HG03575 (cell line): ENCODE measurements at regions not wholly inside any gene's neighbourhood (a gene's known extent, or its start where the extent isn't known, plus 50 kb on each side); places are given as distances from the start of the nearest gene placed in this dataset.
"Not testable (repeated sequence)": the region's sequence is repeated elsewhere in the genome, so short reads cannot be mapped to it uniquely, and the experiment has no call there.

Source experiments
- ATAC-seq: cut with Tn5 transposase; IDR thresholded peaks from one replicate; pipeline ENCODE4 v1.9.1; 2021; ENCODE audit not compliant: unreplicated experiment, insufficient number of reproducible peaks, low FRiP score; ENCODE audit errors: extremely low read depth

- no peak for ATAC-seq
Measured at GRCh38 chr2:224101820-224102630, 62.9 kb upstream of the SERPINE2 start.

- ATAC-seq = no peak
Measured at GRCh38 chr2:224099861-224100643, 61.0 kb upstream of the SERPINE2 start.

- ATAC-seq = no peak
Measured at GRCh38 chr2:224098481-224099230, 59.6 kb upstream of the SERPINE2 start.

- ATAC-seq = no peak
Measured at GRCh38 chr2:224094413-224094812, 55.3 kb upstream of the SERPINE2 start.

GRCh38 chr2:224091671-224092070, 52.6 kb upstream of the SERPINE2 start:
- not testable (repeated sequence) for ATAC-seq

GRCh38 chr2:224089606-224090005, 50.5 kb upstream of the SERPINE2 start:
- not testable (repeated sequence) for ATAC-seq
